ENCODE measurements at regions not wholly inside any gene's neighbourhood (a gene's known extent, or its start where the extent isn't known, plus 50 kb on each side); places are given as distances from the start of the nearest gene placed in this dataset.

DNA sequence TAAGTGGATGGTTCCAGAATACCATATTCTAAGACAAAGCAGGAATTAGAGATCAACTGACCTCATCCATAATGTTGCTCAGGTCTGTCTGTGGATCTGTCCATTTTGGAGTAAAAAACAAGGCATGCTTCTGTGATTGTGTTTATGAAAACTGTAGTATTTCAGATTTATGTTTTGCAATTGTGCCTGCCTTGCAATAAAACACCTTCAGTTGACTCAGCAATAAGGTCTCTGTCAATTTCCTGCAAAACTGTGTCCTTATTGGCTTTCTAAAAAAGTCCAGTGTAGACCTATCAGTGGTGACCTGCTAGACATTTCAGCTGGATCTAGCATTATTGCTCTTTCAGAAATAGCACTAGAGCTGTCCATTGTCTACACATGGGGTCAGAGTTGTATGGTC lies 409.5 kb upstream of the AZI2 start:
- Histone ChIP-seq H3K79me1 (ENCODE audit: low read depth, low read length) (no peaks in the 10 kb centered on the region), H3K27me3 (replicated peaks in 1 of 4; ENCODE audit: control insufficient read depth in 3 of 4, extremely low read depth in 1 of 4, insufficient read depth in 3 of 4, low read length in 3 of 4) (no peaks in the 10 kb centered on the region), H3K36me3 (ENCODE audit: control insufficient read depth in 2 of 4, insufficient read depth in 4 of 4, low read length in 3 of 4) (no peaks in the 10 kb centered on the region), H4K5ac (ENCODE audit: insufficient read length, low read depth, low read length) (no peak overlapping the region), H3K27ac (ENCODE audit: low read depth, low read length) (no peak overlapping the region), H3K4ac (replicated peaks; ENCODE audit: insufficient read length, low read depth, low read length) (no peak overlapping the region), H4K8ac (ENCODE audit: extremely low read depth, insufficient read depth, low read length) (no peak overlapping the region), H2BK15ac (ENCODE audit: low read length) (no peak overlapping the region), H3K4me1 (replicated peaks in 1 of 4; ENCODE audit: control insufficient read depth in 3 of 4, insufficient read depth in 4 of 4, low read length in 3 of 4) (no peaks in the 10 kb centered on the region), H2BK12ac (ENCODE audit: low read depth, low read length) (no peak overlapping the region), H3K18ac (ENCODE audit: extremely low read depth, low read length) (no peak overlapping the region), H3K23ac (ENCODE audit: insufficient read length) (no peak overlapping the region), H4K20me1 (replicated peaks in 1 of 2; ENCODE audit: control insufficient read depth in 1 of 2, insufficient read depth in 2 of 2, low read length in 2 of 2) (no peaks in the 10 kb centered on the region), H3K79me2 (ENCODE audit: control insufficient read depth in 1 of 2, insufficient read depth in 2 of 2, low read length in 2 of 2) (no peaks in the 10 kb centered on the region), H2AFZ (ENCODE audit: low read length) (no peak overlapping the region), H2AK5ac (ENCODE audit: low read depth, low read length) (no peak overlapping the region), H3K14ac (ENCODE audit: insufficient read length) (no peak overlapping the region), H3K4me2 (ENCODE audit: insufficient read depth in 1 of 2, low read depth in 2 of 2, low read length in 2 of 2) (no peak overlapping the region), H2BK120ac (replicated peaks; ENCODE audit: low read depth, low read length) (no peak overlapping the region), H2BK20ac (ENCODE audit: low read length) (no peak overlapping the region), H3K9ac (replicated peaks in 1 of 4; ENCODE audit: extremely low read depth in 1 of 4, low read depth in 3 of 4, low read length in 3 of 4) (no peak overlapping the region), H3K9me3 (ENCODE audit: insufficient read depth in 2 of 2, low read depth in 1 of 2, low read length in 1 of 2) (no peaks in the 10 kb centered on the region), H4K91ac (replicated peaks; ENCODE audit: insufficient read length, low read length) (no peak overlapping the region), H2BK5ac (ENCODE audit: low read depth, low read length) (no peak overlapping the region), H3K56ac (replicated peaks; ENCODE audit: insufficient read length, low read depth, low read length) (no peak overlapping the region), H3K4me3 (ENCODE audit: extremely low read depth in 1 of 4, insufficient read depth in 2 of 4, low read depth in 3 of 4, low read length in 4 of 4) (no peak overlapping the region), H3K23me2 (ENCODE audit: low read depth, low read length) (no peaks in the 10 kb centered on the region)
- DNase-seq (ENCODE audit: low read depth in 1 of 2, low spot score in 2 of 2), result no peak
- ChIA-PET POLR2A (ENCODE audit: partially characterized antibody) (interaction anchor here (1.1 kb wide), 1 partner anchor 15 kb away, joined by 4 read pairs; no protein-coding TSS in a partner anchor), CTCF (ENCODE audit: partially characterized antibody) (interaction anchor here (0.5 kb wide), 1 partner anchor 566 kb away, joined by 3 read pairs; no protein-coding TSS in a partner anchor)
- no peak for FAIRE-seq
- TF ChIP-seq JUND (IDR thresholded peaks at IDR 0.05; ENCODE audit: low read length) (no peak), CTBP2 (IDR thresholded peaks at IDR 0.05; ENCODE audit: borderline replicate concordance, insufficient read depth, insufficient read length, low read length) (no peak)

Measured in H1 (cell line).